ENCODE measurements at regions not wholly inside any gene's neighbourhood (a gene's known extent, or its start where the extent isn't known, plus 50 kb on each side); places are given as distances from the start of the nearest gene placed in this dataset.
"Not testable (repeated sequence)": the region's sequence is repeated elsewhere in the genome, so short reads cannot be mapped to it uniquely, and the experiment has no call there.

DNA sequence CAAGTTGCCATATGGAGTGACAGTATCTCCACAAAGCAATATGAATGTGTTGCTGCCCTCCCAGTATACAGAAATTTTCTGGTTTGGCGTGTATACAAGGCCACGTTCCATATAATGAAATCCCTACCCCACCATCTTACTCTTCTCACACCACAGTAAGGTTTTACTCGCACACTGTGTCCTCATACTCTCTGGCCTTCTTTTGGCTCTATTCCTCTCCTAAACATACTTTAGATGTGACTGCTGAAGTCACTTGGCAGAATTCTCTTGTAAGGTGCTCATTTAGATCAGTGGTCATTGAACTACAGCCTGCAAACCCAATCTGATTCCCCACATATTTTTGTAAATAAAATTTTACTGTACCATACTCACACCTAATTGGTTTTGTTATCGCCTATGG, 123.2 kb downstream of the RFPL4B start:
- Histone ChIP-seq H3K9me3 (no peaks in the 10 kb centered on the region), H3K4me3 (no peak overlapping the region), H3K36me3 (no peaks in the 10 kb centered on the region), H3K27me3 (no peaks in the 10 kb centered on the region), H3K27ac (no peak overlapping the region), H3K4me1 (no peaks in the 10 kb centered on the region)
- no peak for DNase-seq (ENCODE audit: low spot score)
- TF ChIP-seq, protein P1, sequence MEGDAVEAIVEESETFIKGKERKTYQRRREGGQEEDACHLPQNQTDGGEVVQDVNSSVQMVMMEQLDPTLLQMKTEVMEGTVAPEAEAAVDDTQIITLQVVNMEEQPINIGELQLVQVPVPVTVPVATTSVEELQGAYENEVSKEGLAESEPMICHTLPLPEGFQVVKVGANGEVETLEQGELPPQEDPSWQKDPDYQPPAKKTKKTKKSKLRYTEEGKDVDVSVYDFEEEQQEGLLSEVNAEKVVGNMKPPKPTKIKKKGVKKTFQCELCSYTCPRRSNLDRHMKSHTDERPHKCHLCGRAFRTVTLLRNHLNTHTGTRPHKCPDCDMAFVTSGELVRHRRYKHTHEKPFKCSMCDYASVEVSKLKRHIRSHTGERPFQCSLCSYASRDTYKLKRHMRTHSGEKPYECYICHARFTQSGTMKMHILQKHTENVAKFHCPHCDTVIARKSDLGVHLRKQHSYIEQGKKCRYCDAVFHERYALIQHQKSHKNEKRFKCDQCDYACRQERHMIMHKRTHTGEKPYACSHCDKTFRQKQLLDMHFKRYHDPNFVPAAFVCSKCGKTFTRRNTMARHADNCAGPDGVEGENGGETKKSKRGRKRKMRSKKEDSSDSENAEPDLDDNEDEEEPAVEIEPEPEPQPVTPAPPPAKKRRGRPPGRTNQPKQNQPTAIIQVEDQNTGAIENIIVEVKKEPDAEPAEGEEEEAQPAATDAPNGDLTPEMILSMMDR (IDR thresholded peaks at IDR 0.05): no peak

DNA sequence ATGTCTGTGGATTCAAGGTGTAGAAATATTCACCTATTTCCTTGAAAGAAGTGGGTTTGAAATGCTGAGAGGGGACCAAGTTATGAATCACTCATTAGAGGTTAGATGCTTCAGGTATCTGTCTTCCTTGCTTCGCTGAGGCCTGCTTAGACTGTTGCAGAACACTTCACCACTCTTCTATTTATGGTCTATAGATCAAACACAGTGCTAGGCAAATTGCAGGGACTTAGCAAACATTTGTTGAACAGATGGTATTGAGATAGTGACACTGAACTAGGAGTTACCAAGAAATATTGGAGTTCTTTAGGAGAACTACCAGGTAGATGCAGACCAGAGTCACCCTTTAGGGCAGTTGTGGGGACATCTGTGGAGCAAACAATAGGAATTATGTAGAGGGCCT, 123.8 kb downstream of the RFPL4B start:
- TF ChIP-seq, protein P1 (IDR thresholded peaks at IDR 0.05): no peak
- no peak overlapping the region for H3K27ac ChIP-seq
- H3K27me3 ChIP-seq: no peaks in the 10 kb centered on the region
- H3K4me3 ChIP-seq: no peak overlapping the region
- DNase-seq (ENCODE audit: low spot score): no peak
- H3K36me3 ChIP-seq: no peaks in the 10 kb centered on the region
- H3K9me3 ChIP-seq: no peaks in the 10 kb centered on the region
- H3K4me1 ChIP-seq: no peaks in the 10 kb centered on the region

DNA sequence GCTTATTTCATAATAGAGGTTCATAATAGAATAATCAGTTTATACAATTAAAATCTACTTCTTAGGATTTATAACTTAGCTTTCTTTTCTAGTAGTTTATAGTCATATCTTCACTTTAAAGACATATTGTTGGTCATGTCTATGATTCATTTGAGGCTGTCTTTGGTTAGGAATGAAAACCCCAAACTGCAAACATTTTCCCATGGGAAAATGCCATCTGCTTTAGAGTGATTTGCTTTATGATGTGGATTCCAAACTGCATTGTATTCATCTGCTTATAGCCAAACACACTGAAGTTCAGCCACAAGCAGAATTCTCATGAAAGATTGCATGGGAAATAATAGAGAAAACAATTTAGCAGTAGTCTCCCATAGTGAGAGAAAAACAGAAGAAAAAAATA, 128.0 kb downstream of the RFPL4B start:
- Histone ChIP-seq H3K4me1 (no peaks in the 10 kb centered on the region), H3K9me3 (no peaks in the 10 kb centered on the region), H3K27me3 (no peaks in the 10 kb centered on the region), H3K4me3 (no peak overlapping the region), H3K27ac (no peak overlapping the region), H3K36me3 (no peaks in the 10 kb centered on the region)
- DNase-seq (ENCODE audit: low spot score): no peak
- TF ChIP-seq, protein P1 (IDR thresholded peaks at IDR 0.05): no peak

DNA sequence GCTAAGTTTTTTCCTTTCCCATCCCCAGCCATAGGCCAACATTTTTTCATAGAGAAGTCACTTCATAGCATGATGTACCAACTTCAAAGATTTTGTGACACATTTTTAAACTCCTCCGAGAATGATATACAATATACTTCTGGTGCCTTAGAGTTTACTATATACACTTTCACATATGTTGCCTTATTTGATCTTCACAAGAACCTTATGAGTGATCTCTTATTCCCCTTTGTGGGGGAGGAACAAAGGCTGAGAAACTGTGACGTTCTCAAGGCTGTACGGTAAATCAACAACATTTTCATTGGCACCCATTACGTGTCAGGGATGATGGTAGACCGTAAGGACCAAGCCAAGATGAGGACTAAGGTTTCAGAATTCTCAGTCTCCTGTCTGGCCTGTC, 130.0 kb downstream of the RFPL4B start:
- no peaks in the 10 kb centered on the region for H3K9me3 ChIP-seq
- H3K4me3 ChIP-seq: no peak overlapping the region
- no peak overlapping the region for H3K27ac ChIP-seq
- H3K4me1 ChIP-seq: no peaks in the 10 kb centered on the region
- H3K36me3 ChIP-seq: no peaks in the 10 kb centered on the region
- H3K27me3 ChIP-seq: no peaks in the 10 kb centered on the region
- TF ChIP-seq, protein P1 (IDR thresholded peaks at IDR 0.05): no peak
- no peak for DNase-seq (ENCODE audit: low spot score)

DNA sequence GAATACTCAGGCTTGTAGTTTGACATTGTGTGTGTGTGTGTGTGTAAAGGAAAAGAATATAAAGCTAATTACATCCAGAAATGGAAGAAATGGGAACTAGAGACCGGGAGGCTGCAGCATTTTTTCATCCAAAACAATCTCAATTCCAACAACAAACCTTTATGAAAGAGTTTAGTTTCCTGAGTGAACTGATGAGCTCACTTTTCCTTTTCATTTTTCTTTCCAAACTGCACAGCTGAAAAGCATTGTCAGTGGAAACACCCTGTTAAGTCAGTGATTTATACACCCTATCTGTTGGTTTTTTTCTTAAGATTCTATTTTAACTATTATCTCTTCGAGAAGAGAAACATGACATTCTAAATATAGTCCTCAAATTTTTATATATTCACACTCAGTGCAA, 130.9 kb downstream of the RFPL4B start:
- Histone ChIP-seq H3K36me3 (no peaks in the 10 kb centered on the region), H3K4me3 (no peak overlapping the region), H3K9me3 (no peaks in the 10 kb centered on the region), H3K27ac (no peak overlapping the region), H3K4me1 (no peaks in the 10 kb centered on the region), H3K27me3 (no peaks in the 10 kb centered on the region)
- TF ChIP-seq, protein P1 (IDR thresholded peaks at IDR 0.05): no peak
- DNase-seq (ENCODE audit: low spot score): no peak

DNA sequence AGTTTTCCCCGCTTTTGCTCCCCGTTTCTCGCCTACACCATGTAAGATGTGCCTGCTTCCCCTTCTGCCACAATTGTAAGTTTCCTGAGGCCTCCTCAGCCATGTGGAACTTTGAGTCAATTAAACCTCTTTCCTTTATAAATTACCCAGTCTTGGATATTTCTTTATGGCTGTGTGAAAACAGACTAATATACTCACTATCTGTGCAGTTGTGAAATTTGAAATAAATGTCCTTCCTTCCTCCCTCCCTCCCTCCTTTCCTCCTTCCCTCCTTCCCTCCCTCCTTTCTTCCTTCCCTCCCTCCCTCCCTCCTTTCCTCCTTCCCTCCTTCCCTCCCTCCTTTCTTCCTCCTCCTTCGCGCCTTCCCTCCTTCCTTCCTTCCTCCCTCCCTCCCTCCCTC, 132.8 kb downstream of the RFPL4B start:
- not testable (repeated sequence) for H3K27ac ChIP-seq; H3K4me1 ChIP-seq; DNase-seq (ENCODE audit: low spot score); H3K36me3 ChIP-seq; H3K4me3 ChIP-seq; H3K9me3 ChIP-seq; H3K27me3 ChIP-seq
